Smooth muscle cell (in vitro differentiated cells): ENCODE measurements at regions not wholly inside any gene's neighbourhood (a gene's known extent, or its start where the extent isn't known, plus 50 kb on each side); places are given as distances from the start of the nearest gene placed in this dataset.

Experiments
- DNase-seq: peaks from one replicate; lab custom pipeline; 2025; ENCODE audit not compliant: unreplicated experiment; lab: John Stamatoyannopoulos, UW
- H2AFZ ChIP-seq: fragments of 200-600 bp; sonication (generic); 2 replicates; pipeline ENCODE4 v1.6.0; 2016; ENCODE audit warnings: antibody characterized with exemption, low read depth, mild to moderate bottlenecking
- H3F3A ChIP-seq: fragments of 200-600 bp; sonication (generic); 2 replicates; pipeline ENCODE4 v1.6.0; 2017; ENCODE audit warnings: antibody characterized with exemption, low read depth
- H3K27ac ChIP-seq: fragments of 200-600 bp; sonication (generic); 2 replicates; pipeline ENCODE4 v1.5.1; 2016; ENCODE audit warnings: low read depth, mild to moderate bottlenecking
- H3K27me3 ChIP-seq: fragments of 200-600 bp; sonication (generic); 2 replicates; pipeline ENCODE4 v1.6.1; 2016; ENCODE audit warnings: low read depth, mild to moderate bottlenecking
- H3K36me3 ChIP-seq: fragments of 200-600 bp; sonication (generic); 2 replicates; pipeline ENCODE4 v1.5.1; 2016; ENCODE audit warnings: low read depth
- H3K4me1 ChIP-seq: fragments of 200-600 bp; sonication (generic); 2 replicates; pipeline ENCODE4 v1.5.1; 2016; ENCODE audit warnings: low read depth
- H3K4me2 ChIP-seq: fragments of 200-600 bp; sonication (generic); 2 replicates; pipeline ENCODE4 v1.6.0; 2016; ENCODE audit warnings: mild to moderate bottlenecking
- H3K4me3 ChIP-seq: fragments of 200-600 bp; sonication (generic); 2 replicates; pipeline ENCODE4 v1.5.1; 2016; ENCODE audit warnings: mild to moderate bottlenecking
- H3K79me2 ChIP-seq: fragments of 200-600 bp; sonication (generic); 2 replicates; pipeline ENCODE4 v1.6.0; 2016; ENCODE audit warnings: low read depth, mild to moderate bottlenecking
- H3K9ac ChIP-seq: fragments of 200-600 bp; sonication (generic); 2 replicates; pipeline ENCODE4 v1.6.0; 2016; ENCODE audit warnings: low read depth
- H3K9me3 ChIP-seq: fragments of 200-600 bp; sonication (generic); replicated peaks from 2 replicates; pipeline ENCODE4 v1.5.1; 2016; ENCODE audit warnings: low read depth
- H4K20me1 ChIP-seq: fragments of 200-600 bp; sonication (generic); 2 replicates; pipeline ENCODE4 v1.6.0; 2016; ENCODE audit warnings: low read depth
- CTCF ChIP-seq: fragments of 200-600 bp; sonication (generic); IDR thresholded peaks from 2 replicates; pipeline ENCODE4 v1.5.1; 2017; ENCODE audit warnings: borderline replicate concordance, mild to moderate bottlenecking, antibody characterized with exemption; ENCODE audit not compliant: insufficient read depth, poor library complexity, severe bottlenecking
- WGBS: methylation state at CpG from one replicate; pipeline ENCODE4 v1.1.7; 2016; ENCODE audit warnings: low lambda C conversion rate; 5-methylcytosine and 5-hydroxymethylcytosine counted together

- no peak for TF ChIP-seq CTCF
- Histone ChIP-seq H4K20me1 (no peaks in the 10 kb centered on the region), H3K27ac (no peak overlapping the region), H3K36me3 (no peaks in the 10 kb centered on the region), H3K79me2 (no peaks in the 10 kb centered on the region), H3K4me3 (no peak overlapping the region), H2AFZ (no peak overlapping the region), H3F3A (no peaks in the 10 kb centered on the region), H3K4me1 (no peaks in the 10 kb centered on the region), H3K9me3 (no peaks in the 10 kb centered on the region), H3K27me3 (peaks cover 24% of the 10 kb centered on the region), H3K4me2 (no peak overlapping the region), H3K9ac (no peak overlapping the region)
- DNase-seq = no peak
- 64% methylated on average over 4 of the region's 4 CpGs for WGBS
Observed at GRCh38 chr11:134783234-134783633, 371.2 kb upstream of the B3GAT1 start.

- peaks cover 18% of the 10 kb centered on the region for H3K27me3 ChIP-seq
- H3K9me3 ChIP-seq = no peaks in the 10 kb centered on the region
- no peaks in the 10 kb centered on the region for H4K20me1 ChIP-seq
- no peaks in the 10 kb centered on the region for H3K79me2 ChIP-seq
- DNase-seq = no peak
- no peak overlapping the region for H3K4me2 ChIP-seq
- no peak overlapping the region for H2AFZ ChIP-seq
- H3K4me3 ChIP-seq = no peak overlapping the region
- TF ChIP-seq CTCF = no peak
- no peaks in the 10 kb centered on the region for H3K4me1 ChIP-seq
- no peak overlapping the region for H3K27ac ChIP-seq
- H3F3A ChIP-seq = no peaks in the 10 kb centered on the region
- H3K9ac ChIP-seq = no peak overlapping the region
- no peaks in the 10 kb centered on the region for H3K36me3 ChIP-seq
- 67% methylated on average over 3 of the region's 3 CpGs for WGBS
Observed at GRCh38 chr11:134781380-134781866, 369.4 kb upstream of the B3GAT1 start.

- Histone ChIP-seq H3K79me2 (no peaks in the 10 kb centered on the region), H3K27me3 (peaks cover 18% of the 10 kb centered on the region), H3K27ac (no peak overlapping the region), H3K4me3 (no peak overlapping the region), H3K9me3 (no peaks in the 10 kb centered on the region), H3F3A (no peaks in the 10 kb centered on the region), H3K4me1 (no peaks in the 10 kb centered on the region), H3K9ac (no peak overlapping the region), H2AFZ (no peak overlapping the region), H3K36me3 (no peaks in the 10 kb centered on the region), H3K4me2 (no peak overlapping the region), H4K20me1 (no peaks in the 10 kb centered on the region)
- no peak for DNase-seq
- no peak for TF ChIP-seq CTCF
- 69% methylated on average over 4 of the region's 4 CpGs for WGBS
Observed at GRCh38 chr11:134780486-134781147, 368.6 kb upstream of the B3GAT1 start.

- no peak overlapping the region for H3K27ac ChIP-seq
- no peak overlapping the region for H3K4me3 ChIP-seq
- peaks cover 11% of the 10 kb centered on the region for H3K27me3 ChIP-seq
- 83% methylated on average over 4 of the region's 4 CpGs for WGBS
- no peaks in the 10 kb centered on the region for H3K36me3 ChIP-seq
- H3F3A ChIP-seq = no peaks in the 10 kb centered on the region
- no peak overlapping the region for H3K9ac ChIP-seq
- no peak overlapping the region for H3K4me2 ChIP-seq
- no peak for DNase-seq
- no peak overlapping the region for H2AFZ ChIP-seq
- H3K4me1 ChIP-seq = no peaks in the 10 kb centered on the region
- H4K20me1 ChIP-seq = no peaks in the 10 kb centered on the region
- no peak for TF ChIP-seq CTCF
- H3K79me2 ChIP-seq = no peaks in the 10 kb centered on the region
- H3K9me3 ChIP-seq = no peaks in the 10 kb centered on the region
Observed at GRCh38 chr11:134779179-134779578, 367.1 kb upstream of the B3GAT1 start.
